Occipital lobe (tissue), 1 donor: ENCODE measurements at regions not wholly inside any gene's neighbourhood (a gene's known extent, or its start where the extent isn't known, plus 50 kb on each side); places are given as distances from the start of the nearest gene placed in this dataset.

Experiments used
- DNase-seq: peaks from one replicate; lab custom pipeline; 2025; lab: John Stamatoyannopoulos, UW

DNA sequence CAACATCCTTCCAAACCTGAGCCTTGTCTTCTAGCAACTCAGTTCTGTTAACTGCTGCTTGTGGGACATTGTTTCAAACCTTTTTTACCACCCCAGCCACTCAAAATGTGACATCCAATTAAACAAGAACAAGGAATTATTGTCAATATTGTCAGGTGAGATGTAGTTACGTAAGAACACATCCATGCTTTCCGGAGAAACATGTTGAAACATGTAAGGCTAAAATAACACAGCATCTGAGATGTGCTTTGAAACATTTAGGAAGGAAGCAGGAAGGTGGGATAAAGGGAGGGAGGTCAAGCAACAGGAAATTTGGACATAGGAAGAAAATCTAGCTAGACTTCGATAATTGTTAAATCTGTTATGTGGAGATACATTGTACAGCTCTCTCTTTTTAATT is 50.9 kb upstream of the PRICKLE2 start:
- DNase-seq: no peak
